ENCODE measurements at regions not wholly inside any gene's neighbourhood (a gene's known extent, or its start where the extent isn't known, plus 50 kb on each side); places are given as distances from the start of the nearest gene placed in this dataset.
"Not testable (repeated sequence)": the region's sequence is repeated elsewhere in the genome, so short reads cannot be mapped to it uniquely, and the experiment has no call there.

DNA sequence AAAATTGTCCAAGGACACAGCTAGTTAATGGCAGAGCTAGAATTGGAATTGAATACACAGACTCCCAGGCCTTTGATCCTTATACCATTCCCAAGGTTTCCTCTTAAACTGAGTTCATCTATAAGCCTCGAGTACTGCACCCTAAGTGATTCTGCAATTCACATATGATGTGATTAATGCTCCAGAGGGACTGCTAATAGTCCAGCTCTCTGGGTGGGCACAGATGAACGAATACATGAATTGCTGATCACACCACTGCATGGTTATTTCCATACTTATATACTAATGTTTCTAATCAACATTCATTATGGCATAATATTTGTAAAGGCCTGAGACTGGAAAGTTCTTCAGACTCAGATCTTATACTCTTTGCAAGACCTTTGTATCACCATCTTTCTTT, 101.8 kb downstream of the NUFIP1 start:
- FAIRE-seq = no peak

DNA sequence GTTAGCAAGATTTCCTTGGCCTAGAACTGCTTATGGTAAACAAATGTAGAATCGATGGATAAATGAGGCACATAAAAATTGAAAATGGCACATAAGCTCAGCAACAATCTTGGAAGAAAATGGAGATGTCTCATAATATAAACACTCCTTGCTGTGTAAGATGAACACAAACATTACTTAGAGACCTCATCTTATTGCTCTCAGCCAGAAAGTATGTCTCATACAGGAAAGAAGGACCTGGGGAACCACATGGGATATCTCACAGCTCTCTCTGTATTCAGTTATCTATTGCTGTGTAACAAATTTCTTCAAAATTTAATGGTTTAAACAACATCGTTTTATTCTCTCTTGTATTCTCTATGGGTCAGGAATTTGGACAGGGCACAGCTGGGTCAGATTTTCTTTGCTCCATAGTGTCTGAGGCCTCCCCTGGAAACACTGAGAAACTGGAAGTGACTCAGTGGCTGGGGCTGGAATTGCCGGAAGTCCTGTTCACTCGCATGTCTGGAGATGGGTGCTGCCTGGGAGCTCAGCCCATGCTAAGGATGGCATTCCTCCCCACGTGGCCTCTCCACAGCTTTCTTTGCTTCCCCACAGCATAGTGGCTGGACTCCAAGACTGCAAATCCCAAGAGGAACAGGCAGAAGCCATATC, 105.1 kb downstream of the NUFIP1 start:
- no peak for FAIRE-seq

DNA sequence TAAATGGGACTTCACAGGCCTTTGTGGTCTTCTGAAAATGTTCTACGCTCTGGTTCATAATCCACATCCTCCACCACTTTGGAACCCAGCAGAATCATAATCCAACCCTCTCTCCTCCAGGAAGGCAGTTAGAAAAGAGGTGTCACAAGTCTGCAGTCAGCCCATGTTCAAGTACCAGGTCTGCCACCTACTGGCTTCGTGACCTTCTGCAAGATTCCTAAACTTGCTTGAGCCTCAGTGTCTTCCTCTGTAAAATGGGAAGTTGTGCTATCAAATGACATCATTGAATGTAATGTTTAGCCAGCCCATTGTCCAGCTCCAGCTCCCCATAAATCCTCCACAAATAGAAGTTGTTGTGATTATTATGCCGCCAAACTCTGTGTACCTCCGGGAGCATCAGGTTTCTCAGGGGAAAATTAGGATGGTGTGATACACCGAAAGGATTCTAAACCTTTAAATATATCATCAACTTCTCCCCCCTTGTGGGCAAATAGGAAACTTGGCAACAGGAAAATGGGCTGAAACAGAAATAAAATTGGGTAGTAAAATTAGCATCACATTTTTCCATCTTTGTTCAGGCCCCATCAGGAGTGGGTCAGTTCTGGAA, 109.7 kb downstream of the NUFIP1 start:
- no peak for FAIRE-seq

DNA sequence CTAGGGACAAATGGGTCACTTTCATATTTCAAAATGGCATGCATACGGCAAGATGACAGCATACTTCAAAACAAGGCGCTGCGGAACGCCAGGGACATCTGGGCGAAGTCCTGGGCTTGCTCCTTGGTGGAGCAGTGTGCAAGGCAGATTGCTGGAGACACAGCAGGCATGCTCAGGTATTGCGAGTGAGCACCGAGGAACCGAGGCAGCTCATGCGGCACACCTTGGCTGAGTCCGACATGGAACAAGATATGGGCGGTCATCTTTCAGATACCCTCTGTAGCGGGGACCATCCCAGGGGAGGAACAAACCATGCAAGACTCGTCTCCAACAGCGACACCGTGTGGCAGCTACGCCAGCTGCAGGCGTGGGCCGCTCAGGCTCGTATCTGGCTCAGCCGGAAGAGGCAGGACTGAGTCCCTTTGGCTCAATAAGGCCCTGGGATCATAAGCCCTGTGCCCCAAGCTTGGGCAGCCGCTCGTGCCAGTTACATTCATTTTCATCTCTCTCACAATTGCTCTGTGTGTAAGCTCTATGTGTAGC, 112.4 kb downstream of the NUFIP1 start:
- no peak for FAIRE-seq

DNA sequence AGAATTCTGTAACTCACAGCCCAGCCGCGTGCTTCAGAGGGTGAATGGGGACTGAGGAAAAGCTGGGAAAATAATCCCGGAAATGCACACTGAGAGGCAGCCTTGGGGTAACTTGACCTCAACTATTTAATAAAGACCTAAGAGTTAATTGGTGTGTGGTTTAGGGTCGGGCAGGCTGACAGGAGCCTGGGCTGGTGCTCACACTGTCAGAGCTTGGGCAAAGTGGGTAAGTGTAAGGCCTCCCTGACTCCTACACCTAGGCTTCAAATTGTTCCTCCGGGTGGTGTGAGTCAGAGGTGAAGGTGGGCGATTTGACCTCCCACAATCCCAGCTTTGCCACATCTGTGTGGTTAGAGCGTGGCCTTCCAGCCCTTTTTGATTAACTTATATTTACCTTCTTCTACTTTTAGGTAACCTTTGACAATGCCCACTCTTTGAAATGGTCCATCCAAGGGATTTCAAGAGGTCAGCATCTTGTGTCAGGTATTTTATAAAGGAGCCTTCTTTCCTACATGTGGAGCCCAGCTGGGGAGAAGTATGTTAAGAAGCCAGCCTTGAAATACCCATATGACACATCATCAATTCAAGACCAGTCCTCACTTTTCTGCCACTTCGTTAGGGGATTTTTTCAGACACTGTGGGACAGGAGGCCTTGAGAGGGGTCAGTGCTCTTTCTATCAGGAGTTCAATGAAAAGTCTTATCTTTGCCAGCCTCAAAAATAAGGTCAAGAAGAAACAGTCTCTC, 114.2 kb downstream of the NUFIP1 start:
- no peak for FAIRE-seq

DNA sequence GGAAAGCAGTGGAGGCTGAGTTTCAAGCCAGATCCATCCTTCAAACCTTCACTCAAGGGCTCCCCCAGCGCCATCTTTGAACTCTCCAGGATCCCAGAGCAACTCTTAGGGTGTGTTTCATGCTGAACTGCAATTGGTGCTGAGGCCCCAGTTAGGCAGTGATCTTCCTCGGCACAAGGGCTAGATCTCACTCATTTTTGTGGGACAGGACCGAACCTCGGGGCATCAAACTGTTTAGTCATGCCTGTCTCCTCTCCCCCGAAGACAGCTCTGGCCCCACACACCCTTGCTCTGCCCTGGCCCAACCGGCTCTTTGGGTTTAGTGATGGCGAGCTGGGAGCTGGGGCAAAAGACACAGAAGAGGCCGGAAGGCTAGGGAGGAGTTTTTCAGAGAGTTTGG, 115.1 kb downstream of the NUFIP1 start:
- no peak for FAIRE-seq

DNA sequence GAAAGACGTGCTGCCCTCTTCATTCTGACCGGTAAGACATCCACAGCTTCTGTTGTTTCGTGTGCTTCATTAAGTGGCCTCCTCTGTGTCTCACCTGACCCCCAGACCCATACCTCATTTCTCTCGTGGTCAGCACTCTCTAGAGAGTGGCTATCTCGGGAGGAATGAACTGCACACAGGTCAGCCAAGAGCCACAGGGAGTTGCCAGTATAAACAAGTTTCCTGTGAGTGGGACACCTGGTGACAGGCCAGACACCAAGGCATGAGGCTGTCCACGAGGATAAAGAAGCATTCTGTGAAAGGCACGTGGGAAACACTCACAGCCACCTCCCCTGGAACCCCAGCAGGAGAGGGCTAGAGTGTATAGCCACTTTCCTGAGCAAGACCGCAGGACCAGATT, 115.8 kb downstream of the NUFIP1 start:
- no peak for FAIRE-seq

DNA sequence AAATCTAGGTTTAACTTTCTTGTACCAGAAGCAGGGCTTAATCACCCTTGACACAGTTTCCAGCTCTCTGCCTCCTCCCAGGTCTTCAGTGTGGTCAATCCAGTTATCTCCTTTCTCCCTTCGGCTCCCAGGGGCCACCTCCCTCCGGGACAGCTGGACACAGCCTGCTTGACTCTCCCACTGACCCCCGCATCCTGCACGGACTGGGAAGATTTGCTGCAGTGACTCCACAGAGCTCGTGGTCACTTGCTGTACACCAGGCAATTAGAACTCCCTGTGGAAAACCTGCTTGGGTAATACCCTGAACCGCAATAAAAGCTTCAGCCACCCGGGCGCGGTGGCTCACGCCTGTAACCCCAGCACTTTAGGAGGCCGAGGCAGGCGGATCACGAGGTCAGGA, 116.5 kb downstream of the NUFIP1 start:
- no peak for FAIRE-seq

DNA sequence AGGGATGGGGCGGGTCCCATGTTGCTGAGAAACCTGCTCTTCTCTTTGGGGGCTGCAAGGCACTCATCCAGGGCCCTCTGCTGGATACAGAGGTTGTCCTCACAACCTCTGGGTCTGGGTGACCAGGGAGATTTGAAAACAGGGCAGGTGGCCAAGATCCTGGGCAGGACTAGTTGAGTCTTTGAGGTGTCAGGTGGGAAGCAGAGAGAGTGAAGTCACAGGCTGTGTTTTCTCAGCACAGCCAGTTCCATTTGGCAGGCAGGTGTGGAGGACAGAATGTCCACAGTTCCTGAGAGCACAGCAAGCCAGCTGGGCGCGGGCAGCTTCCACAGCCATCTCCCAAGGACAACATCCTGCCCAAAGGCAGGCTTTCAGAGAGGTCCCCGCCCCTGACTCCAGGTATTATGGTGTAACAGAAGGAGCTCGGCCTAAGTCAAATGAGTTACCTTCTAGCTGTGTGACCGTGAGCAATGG, 118.8 kb downstream of the NUFIP1 start:
- FAIRE-seq = no peak

DNA sequence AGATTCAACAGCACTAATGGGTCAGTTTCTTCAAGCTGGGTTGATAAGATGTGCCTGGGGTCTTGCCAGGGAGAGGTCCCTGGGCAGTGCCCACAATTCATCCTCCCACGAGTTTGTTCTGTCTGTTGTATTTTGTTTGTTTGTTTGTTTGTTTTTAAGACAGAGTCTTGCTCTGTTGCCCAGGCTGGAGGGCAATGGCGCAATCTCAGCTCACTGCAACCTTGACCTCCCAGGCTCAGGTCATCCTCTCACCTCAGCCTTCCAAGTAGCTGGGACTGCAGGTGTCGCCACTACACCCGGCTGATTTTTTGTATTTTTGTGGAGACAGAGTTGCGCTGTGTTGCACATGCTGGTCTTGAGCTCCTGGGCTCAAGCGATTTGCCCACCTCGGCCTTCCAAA, 120.1 kb downstream of the NUFIP1 start:
- no peak for FAIRE-seq

DNA sequence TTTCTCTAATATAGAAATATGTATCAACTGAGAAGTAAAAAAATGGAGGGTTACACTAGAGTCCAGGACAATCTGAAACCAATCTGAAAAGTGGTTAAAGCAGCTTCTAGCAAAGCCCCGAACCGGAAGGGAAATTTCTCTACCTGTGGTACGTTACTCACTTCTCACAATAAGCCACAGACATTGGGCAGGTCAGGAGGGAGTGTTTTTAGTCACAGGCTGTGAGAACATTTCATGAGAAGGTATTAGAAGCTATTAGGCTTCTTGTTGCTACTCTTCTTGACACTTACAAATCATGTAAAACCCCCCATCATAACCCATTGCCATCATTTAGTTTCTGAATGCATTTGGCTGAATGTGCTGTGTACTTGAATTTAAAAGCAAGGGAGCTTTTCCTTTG, 120.9 kb downstream of the NUFIP1 start:
- FAIRE-seq = no peak

DNA sequence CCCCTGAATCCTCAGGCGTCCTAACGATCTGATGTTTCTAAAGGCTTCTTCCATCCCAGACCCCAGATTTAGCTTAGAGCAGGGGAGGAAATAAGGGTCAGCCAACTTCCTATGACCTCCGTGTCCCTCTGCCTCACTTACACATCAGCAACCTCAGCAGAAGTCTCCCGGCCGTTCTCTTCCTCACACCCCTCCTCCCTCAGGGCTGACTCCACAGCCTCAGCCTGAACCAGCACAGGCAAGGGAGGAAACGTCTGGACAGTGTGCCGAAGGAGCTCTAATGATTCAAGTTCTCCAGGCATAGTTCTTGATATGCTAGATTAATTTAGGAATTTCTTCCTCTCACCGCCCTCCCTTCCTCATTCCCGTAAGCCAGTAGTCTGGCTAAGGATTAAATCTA, 121.4 kb downstream of the NUFIP1 start:
- no peak for FAIRE-seq

DNA sequence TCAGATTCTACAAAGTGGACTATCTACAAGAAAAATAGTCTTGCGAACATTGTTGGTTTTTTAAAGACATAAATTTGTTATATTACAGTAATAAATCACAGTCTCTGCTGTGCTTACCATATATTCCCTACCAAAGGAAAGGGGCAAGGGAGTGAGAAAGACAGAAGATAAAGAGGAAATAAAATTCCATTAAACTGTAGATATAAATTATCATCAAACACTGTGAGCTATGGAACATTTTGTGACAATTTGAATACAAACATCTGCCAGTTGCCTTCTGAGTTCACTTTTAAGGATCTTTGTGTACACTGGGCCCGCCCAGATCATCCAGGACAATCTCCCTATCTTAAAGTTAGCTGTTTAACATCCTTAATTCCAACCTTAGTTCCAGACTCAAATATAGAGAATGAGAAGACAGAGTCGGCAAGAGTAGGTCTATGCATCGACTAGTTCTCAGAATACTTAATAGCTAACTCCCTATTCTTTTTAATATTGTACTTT, 122.8 kb downstream of the NUFIP1 start:
- FAIRE-seq = no peak

DNA sequence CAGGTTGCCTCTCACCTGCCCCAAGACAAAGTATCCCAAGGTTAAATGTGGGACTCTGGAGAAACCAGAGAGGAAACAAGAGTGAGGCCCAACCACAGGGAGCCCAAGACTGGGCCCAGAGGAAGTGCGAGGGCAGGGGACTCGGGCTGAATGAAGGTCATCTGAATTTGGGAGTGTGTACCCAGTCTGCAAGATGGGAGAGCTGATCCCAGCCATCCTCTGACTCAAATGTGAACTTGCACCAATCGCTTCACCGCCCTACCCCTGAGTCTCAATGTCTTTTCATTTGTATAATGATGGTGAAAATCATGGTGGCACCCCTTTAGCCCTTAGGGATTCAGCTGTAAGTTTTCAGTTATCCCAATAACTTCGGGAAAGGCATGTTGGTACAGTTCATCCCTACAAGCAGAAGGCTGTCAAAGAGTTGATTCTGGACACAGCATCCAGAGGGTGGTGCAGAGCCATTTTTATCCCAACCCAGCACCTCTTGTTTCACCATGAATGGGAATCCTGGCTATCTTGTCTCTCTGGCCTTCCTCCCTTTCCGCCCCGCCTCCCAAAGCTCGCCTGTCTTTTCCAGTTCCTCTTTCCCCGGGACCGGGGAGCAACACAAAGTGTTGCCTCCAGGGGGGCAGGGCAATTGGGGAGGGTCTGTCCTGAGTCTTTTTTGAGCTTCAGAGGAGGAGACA, 123.4 kb downstream of the NUFIP1 start:
- FAIRE-seq = no peak

DNA sequence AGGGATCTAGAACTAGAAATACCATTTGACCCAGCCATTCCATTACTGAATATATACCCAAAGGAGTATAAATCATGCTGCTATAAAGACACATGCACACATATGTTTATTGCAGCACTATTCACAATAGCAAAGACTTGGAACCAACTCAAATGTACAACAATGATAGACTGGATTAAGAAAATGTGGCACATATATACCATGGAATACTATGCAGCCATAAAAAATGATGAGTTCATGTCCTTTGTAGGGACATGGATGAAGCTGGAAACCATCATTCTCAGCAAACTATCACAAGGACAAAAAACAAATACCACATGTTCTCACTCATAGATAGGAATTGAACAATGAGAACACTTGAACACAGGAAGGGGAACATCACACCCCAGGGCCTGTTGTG, 125.6 kb downstream of the NUFIP1 start:
- not testable (repeated sequence) for FAIRE-seq

DNA sequence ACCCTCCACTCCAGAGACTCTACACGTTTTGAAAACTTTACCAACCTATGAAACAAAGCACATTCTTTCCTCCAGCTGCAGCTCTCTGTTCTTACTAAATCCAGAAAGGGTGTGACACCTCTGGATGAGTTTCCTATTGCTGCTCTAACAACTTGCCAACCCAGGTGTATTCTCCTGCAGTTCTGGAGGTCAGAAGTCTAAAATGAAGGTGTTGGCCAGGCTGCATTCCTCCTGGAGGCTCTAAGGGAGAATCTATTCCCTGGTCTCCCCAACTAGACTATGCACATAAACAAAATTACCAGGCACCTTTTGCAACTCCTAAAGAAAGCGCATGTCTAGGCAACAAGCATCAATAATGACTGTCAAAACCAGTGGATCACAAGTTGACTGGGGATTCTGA, 128.8 kb downstream of the NUFIP1 start:
- no peak for FAIRE-seq

DNA sequence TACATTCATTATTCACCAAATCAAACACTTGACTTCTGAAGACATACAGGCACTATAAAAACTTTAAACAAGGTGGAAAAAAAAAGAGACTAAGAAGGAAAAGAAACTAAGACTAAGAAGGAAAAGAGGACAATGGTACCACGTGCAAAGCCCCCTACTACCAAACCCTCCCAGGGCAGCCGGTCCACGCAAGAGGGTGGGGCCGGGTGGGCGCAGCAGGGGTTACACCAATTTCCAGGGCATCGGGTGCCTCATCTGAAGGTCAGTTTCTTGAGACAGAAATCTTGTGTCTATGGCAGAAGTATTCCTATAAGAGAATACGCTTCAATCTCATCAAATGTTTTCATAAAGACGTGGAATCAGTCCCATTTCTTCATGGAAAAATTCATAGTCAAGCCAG, 131.5 kb downstream of the NUFIP1 start:
- FAIRE-seq = no peak

DNA sequence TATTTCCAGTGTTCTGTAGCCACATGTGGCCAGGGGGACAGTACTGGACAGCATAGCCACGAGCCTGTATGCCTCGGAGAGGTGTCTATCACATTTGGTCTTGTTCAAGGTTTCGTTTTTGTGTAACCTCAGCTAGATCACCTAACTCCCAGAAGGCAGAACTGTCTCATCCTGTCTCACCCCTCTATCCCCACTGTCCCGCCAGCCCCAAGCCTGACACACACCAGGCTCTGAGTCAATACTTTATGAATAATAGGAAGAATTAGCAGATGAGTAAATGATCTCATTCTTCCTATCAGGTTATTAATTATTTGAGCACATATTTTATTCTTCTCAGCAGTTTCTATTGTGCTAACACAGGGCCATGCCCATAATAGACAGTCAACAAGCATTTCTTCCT, 132.2 kb downstream of the NUFIP1 start:
- FAIRE-seq = no peak

DNA sequence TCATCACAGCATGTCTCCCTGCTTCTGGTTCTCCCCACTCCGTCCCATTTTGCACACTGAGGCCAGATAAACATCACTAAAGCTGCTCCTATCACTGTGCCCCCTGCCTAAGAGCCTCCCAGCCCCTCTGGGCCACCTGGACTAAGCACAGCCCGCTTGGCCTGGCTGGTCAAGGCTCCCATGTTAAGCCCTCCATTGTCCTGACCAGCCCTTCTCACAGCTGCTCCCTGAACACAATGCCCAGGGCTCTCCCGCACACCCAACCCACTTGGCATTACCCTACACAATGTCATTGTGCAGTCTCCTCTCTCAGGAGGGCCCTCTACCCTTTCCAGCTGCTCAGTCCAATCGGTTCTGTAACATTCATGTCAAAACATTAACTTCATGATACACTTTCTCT, 133.4 kb downstream of the NUFIP1 start:
- no peak for FAIRE-seq

DNA sequence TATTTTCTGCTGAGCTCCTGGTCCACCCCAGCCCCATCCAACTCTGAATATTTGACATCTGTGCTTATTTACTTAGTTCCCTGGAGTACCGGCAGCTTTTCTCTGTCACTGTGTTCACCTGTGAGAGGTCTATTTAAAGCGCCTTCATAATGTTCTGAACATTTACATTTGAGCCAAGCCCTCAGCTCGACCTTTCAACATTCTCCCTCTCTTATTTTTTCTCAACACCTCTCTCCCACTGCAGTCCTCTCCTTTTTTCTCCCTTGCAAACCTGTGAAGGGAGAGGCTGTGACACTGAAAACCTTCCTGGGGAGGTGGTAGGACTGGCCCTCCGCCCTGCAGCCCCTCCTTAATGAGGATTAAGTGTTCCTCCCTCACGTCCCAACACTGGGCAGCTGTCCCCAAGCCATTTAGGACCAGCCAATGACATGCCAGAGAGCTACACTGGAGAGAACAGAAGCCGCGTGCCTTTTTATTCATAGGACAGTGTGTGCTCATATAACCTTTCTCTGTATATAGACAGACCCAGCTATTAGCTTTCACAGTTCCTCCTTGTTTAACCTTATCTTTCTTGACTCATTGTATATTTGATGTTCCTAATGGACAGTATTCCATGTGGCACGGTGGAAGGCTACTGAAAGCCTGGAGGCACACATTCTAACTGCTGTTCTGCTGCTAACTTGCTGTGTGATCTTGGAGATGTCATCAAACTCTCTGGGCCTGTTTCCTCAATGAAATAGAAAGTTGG, 134.8 kb downstream of the NUFIP1 start:
- no peak for FAIRE-seq

DNA sequence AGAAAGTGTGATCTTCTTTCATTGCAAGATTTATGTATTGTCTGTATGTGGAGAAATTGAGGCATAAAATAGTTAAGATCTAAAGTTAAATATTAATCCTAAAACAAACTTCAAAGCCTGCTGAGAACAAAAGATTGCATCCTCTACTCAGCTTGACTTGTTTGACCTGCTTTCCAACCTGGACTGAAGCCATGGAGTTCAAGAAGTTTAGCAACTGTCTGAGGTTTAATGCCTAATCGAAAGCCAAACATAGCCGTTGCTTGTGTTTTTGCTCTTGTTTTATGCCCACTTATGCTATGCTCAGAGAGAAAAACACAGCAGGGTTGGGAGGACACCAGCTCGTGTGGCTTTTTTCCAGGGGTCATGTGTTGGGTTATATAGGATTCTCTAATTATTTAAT, 135.6 kb downstream of the NUFIP1 start:
- no peak for FAIRE-seq

DNA sequence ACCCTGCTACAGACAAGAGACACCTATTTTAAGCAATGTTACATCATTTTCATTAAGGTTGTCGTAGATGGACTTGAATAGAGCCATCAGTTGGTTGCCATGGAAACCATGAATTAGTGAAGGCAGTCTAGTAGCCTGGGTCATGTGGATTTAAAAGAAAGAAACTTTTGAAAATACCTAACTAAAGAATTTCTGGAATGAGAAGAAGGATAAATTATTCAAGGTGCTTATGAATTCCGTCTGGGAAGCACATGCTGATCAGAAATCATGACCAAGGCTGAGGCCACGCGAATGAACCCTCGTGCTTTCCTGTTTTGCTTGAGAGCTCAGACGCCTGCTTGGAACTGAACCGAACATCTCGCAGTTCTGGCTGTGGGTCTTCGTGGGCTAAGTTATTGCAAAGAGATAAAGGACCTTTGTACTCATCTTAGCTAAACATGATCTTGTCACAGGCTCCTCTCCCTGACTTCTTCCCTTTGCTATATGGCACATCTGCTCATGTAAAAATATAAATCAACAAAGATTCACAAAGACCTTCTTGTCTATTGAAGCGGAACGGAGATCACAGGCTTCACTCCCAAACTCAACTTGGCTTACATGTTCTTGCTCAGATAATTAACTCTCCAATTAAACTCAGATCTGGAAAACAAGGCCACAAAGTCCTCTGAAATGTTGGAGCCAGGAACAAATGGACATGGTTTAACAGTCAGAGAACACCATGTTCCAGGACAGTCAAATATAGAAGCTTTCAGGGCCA, 140.2 kb downstream of the NUFIP1 start:
- no peak for FAIRE-seq
